ENCODE measurements at regions not wholly inside any gene's neighbourhood (a gene's known extent, or its start where the extent isn't known, plus 50 kb on each side); places are given as distances from the start of the nearest gene placed in this dataset.

DNA sequence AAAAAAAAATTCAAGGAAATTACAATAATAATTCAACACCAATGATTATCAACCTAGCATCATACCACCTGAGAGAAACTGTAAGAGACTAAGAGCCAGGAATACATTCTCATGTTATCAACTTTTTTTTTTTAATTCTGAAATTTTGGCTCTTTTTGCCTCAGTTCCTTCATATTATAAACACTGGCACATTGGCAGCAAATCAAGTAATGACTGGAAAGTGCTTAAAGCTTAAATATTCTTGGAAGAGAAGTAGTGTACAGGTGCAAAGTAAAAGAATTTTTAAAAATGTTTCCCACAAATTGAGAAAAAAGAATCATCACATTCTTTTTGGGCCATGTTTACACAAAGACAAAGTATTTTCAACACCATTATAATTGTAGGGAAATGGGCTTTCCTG, 296.9 kb upstream of the SOX5 start:
- Mint-ChIP-seq H3K36me3 (no peaks in the 10 kb centered on the region), H3K27me3 (ENCODE audit: low read depth) (no peaks in the 10 kb centered on the region), H3K27ac (no peak overlapping the region), H3K9me3 (no peaks in the 10 kb centered on the region), H3K4me1 (peaks cover 60% of the 10 kb centered on the region), H3K4me3 (no peak overlapping the region)
- ATAC-seq: no peak
- no peak for DNase-seq (ENCODE audit: low spot score)
- TF ChIP-seq, protein P1, sequence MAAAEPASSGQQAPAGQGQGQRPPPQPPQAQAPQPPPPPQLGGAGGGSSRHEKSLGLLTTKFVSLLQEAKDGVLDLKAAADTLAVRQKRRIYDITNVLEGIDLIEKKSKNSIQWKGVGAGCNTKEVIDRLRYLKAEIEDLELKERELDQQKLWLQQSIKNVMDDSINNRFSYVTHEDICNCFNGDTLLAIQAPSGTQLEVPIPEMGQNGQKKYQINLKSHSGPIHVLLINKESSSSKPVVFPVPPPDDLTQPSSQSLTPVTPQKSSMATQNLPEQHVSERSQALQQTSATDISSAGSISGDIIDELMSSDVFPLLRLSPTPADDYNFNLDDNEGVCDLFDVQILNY (CRISPR knock-in tag; IDR thresholded peaks at IDR 0.05): no peak
- TF ChIP-seq ZNF396 (CRISPR knock-in tag; IDR thresholded peaks at IDR 0.05; ENCODE audit: borderline replicate concordance) (no peak), ZNF219 (CRISPR knock-in tag; IDR thresholded peaks at IDR 0.05; ENCODE audit: borderline replicate concordance) (no peak), ZNF263 (CRISPR knock-in tag; IDR thresholded peaks at IDR 0.05; ENCODE audit: low read depth) (no peak), SOX15 (CRISPR knock-in tag; IDR thresholded peaks at IDR 0.05) (no peak), MXD4 (CRISPR knock-in tag; IDR thresholded peaks at IDR 0.05; ENCODE audit: borderline replicate concordance) (no peak), ZNF671 (CRISPR knock-in tag; IDR thresholded peaks at IDR 0.05) (no peak)
- TF ChIP-seq, protein P2, sequence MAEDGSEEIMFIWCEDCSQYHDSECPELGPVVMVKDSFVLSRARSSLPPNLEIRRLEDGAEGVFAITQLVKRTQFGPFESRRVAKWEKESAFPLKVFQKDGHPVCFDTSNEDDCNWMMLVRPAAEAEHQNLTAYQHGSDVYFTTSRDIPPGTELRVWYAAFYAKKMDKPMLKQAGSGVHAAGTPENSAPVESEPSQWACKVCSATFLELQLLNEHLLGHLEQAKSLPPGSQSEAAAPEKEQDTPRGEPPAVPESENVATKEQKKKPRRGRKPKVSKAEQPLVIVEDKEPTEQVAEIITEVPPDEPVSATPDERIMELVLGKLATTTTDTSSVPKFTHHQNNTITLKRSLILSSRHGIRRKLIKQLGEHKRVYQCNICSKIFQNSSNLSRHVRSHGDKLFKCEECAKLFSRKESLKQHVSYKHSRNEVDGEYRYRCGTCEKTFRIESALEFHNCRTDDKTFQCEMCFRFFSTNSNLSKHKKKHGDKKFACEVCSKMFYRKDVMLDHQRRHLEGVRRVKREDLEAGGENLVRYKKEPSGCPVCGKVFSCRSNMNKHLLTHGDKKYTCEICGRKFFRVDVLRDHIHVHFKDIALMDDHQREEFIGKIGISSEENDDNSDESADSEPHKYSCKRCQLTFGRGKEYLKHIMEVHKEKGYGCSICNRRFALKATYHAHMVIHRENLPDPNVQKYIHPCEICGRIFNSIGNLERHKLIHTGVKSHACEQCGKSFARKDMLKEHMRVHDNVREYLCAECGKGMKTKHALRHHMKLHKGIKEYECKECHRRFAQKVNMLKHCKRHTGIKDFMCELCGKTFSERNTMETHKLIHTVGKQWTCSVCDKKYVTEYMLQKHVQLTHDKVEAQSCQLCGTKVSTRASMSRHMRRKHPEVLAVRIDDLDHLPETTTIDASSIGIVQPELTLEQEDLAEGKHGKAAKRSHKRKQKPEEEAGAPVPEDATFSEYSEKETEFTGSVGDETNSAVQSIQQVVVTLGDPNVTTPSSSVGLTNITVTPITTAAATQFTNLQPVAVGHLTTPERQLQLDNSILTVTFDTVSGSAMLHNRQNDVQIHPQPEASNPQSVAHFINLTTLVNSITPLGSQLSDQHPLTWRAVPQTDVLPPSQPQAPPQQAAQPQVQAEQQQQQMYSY (CRISPR knock-in tag; IDR thresholded peaks at IDR 0.05): no peak
- TF ChIP-seq, protein P3, sequence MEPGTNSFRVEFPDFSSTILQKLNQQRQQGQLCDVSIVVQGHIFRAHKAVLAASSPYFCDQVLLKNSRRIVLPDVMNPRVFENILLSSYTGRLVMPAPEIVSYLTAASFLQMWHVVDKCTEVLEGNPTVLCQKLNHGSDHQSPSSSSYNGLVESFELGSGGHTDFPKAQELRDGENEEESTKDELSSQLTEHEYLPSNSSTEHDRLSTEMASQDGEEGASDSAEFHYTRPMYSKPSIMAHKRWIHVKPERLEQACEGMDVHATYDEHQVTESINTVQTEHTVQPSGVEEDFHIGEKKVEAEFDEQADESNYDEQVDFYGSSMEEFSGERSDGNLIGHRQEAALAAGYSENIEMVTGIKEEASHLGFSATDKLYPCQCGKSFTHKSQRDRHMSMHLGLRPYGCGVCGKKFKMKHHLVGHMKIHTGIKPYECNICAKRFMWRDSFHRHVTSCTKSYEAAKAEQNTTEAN (CRISPR knock-in tag; IDR thresholded peaks at IDR 0.05): no peak
- TF ChIP-seq, protein P4, sequence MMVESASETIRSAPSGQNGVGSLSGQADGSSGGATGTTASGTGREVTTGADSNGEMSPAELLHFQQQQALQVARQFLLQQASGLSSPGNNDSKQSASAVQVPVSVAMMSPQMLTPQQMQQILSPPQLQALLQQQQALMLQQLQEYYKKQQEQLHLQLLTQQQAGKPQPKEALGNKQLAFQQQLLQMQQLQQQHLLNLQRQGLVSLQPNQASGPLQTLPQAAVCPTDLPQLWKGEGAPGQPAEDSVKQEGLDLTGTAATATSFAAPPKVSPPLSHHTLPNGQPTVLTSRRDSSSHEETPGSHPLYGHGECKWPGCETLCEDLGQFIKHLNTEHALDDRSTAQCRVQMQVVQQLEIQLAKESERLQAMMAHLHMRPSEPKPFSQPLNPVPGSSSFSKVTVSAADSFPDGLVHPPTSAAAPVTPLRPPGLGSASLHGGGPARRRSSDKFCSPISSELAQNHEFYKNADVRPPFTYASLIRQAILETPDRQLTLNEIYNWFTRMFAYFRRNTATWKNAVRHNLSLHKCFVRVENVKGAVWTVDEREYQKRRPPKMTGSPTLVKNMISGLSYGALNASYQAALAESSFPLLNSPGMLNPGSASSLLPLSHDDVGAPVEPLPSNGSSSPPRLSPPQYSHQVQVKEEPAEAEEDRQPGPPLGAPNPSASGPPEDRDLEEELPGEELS (CRISPR knock-in tag; IDR thresholded peaks at IDR 0.05): no peak
- TF ChIP-seq, protein P5, sequence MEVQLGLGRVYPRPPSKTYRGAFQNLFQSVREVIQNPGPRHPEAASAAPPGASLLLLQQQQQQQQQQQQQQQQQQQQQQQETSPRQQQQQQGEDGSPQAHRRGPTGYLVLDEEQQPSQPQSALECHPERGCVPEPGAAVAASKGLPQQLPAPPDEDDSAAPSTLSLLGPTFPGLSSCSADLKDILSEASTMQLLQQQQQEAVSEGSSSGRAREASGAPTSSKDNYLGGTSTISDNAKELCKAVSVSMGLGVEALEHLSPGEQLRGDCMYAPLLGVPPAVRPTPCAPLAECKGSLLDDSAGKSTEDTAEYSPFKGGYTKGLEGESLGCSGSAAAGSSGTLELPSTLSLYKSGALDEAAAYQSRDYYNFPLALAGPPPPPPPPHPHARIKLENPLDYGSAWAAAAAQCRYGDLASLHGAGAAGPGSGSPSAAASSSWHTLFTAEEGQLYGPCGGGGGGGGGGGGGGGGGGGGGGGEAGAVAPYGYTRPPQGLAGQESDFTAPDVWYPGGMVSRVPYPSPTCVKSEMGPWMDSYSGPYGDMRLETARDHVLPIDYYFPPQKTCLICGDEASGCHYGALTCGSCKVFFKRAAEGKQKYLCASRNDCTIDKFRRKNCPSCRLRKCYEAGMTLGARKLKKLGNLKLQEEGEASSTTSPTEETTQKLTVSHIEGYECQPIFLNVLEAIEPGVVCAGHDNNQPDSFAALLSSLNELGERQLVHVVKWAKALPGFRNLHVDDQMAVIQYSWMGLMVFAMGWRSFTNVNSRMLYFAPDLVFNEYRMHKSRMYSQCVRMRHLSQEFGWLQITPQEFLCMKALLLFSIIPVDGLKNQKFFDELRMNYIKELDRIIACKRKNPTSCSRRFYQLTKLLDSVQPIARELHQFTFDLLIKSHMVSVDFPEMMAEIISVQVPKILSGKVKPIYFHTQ (CRISPR knock-in tag; IDR thresholded peaks at IDR 0.05): no peak
- TF ChIP-seq, protein P6, sequence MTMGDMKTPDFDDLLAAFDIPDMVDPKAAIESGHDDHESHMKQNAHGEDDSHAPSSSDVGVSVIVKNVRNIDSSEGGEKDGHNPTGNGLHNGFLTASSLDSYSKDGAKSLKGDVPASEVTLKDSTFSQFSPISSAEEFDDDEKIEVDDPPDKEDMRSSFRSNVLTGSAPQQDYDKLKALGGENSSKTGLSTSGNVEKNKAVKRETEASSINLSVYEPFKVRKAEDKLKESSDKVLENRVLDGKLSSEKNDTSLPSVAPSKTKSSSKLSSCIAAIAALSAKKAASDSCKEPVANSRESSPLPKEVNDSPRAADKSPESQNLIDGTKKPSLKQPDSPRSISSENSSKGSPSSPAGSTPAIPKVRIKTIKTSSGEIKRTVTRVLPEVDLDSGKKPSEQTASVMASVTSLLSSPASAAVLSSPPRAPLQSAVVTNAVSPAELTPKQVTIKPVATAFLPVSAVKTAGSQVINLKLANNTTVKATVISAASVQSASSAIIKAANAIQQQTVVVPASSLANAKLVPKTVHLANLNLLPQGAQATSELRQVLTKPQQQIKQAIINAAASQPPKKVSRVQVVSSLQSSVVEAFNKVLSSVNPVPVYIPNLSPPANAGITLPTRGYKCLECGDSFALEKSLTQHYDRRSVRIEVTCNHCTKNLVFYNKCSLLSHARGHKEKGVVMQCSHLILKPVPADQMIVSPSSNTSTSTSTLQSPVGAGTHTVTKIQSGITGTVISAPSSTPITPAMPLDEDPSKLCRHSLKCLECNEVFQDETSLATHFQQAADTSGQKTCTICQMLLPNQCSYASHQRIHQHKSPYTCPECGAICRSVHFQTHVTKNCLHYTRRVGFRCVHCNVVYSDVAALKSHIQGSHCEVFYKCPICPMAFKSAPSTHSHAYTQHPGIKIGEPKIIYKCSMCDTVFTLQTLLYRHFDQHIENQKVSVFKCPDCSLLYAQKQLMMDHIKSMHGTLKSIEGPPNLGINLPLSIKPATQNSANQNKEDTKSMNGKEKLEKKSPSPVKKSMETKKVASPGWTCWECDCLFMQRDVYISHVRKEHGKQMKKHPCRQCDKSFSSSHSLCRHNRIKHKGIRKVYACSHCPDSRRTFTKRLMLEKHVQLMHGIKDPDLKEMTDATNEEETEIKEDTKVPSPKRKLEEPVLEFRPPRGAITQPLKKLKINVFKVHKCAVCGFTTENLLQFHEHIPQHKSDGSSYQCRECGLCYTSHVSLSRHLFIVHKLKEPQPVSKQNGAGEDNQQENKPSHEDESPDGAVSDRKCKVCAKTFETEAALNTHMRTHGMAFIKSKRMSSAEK (CRISPR knock-in tag; IDR thresholded peaks at IDR 0.05; ENCODE audit: borderline replicate concordance): no peak
- TF ChIP-seq, protein P7, sequence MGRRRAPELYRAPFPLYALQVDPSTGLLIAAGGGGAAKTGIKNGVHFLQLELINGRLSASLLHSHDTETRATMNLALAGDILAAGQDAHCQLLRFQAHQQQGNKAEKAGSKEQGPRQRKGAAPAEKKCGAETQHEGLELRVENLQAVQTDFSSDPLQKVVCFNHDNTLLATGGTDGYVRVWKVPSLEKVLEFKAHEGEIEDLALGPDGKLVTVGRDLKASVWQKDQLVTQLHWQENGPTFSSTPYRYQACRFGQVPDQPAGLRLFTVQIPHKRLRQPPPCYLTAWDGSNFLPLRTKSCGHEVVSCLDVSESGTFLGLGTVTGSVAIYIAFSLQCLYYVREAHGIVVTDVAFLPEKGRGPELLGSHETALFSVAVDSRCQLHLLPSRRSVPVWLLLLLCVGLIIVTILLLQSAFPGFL (CRISPR knock-in tag; IDR thresholded peaks at IDR 0.05; ENCODE audit: borderline replicate concordance): no peak
- ChIA-PET CTCF (no interaction called here), POLR2A (no interaction called here)

Measured in WTC11 (cell line).